ENCODE measurements at regions not wholly inside any gene's neighbourhood (a gene's known extent, or its start where the extent isn't known, plus 50 kb on each side); places are given as distances from the start of the nearest gene placed in this dataset.

DNA sequence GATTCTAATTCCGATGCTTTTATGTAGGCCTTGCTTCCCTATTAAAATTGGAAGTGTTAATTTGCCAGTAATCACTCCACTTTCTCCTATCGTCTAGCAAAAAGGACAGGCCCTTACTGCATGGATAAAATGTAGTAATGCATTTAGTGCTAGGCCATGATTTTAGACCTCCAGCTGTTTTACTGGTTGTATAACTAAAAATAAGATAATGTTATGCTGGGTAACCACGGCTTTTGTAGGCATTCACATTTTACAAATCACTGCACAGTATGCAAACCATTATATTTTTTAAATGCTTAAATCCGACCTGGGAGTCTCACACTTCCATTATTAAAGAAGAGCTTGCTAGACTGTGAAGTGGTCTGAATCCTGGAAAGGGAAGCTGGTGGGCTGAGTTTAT is 179.5 kb downstream of the TFAP2A start:
- DNase-seq, result no peak

DNA sequence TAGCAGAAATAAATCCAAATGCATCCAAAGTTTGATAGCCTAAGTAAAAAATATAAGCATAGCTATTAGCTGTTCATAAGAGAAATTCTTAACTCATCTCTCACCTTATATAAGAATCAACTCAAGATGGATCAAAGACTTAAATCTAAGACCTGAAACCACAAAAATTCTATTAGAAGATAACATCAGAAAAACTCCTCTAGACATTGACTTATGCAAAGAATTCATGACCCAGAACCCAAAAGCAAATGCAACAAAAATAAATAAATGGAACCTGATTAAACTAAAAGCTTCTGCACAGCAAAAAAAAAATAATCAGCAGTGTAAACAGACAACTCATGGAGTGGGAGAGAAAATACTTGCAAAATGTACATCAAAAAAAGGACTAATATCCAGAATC is 184.3 kb downstream of the TFAP2A start:
- no peak for DNase-seq

DNA sequence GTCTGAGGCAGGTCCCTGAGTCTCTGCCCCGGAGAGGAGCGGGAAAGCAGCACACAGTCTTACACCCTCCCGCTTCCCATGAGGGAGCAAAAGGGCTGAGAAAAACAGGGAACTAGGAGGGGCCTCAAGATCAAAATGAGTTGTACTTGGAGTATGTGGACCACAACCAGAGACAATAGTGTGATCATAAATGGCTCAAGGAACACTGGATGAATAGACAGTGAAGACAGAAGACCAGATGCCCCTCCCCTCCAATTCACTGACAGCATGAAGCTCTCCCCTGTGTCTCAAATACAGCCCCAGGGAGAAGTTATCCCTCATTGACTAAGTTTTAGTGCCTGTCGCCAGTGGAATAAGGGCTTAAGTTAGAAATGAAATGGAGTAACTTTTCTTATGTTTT is 191.0 kb downstream of the TFAP2A start:
- no peak for DNase-seq

DNA sequence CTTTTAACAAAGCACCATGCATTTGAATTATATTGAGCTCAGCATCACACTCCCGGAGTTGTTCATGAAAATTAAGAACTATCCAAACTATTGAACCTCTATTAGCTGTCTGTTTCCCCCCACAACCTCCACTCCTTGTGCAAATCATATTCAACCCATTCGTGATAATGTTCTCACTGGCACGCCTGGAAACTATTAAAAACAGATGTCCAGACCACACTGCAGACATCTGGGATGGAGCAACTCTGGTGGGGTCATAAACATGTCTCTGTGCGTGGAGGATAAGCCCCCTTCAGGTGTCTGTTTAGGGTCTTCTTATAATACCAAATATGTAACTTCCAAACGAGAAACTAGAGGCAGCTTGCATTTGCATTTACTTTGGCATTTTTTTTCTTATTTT is 193.7 kb downstream of the TFAP2A start:
- no peak for DNase-seq

DNA sequence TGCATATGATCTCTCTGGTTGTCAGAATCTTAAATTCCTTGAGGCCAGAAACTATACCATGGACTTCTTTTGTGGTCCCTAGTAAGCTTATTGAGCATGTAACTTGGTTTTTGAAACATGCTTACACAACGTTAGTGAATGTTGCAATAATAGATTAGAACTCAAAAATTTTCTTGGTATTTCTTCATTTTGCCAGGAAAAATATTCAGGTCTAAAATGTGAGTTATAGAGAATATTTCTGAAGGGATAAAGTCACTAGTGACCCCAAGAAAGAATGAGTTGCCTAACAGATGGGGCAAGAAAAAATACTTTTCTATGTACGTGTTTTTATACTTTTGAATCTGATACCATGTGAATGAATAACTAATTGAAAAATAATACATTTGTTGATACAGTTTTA is 195.4 kb downstream of the TFAP2A start:
- DNase-seq, result no peak

DNA sequence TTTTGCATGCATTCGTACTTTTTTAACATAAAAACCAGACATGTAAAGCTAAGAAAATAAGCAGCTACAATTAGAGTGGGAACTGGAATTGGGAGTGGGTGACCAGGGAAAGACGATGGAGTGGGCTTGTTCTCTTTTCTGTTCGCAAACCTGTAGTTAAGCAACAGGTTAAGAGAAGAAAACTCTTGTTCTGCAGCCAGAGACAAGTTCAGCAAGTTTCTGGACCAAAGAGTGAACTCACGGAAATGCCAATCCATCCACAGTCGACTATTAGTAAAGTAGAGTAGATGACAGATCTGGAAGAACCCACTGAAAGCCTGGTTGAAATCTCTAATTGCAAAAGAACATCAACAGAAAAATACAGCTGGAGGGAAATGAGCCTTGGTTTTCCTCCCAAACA is 197.8 kb downstream of the TFAP2A start:
- no peak for DNase-seq

DNA sequence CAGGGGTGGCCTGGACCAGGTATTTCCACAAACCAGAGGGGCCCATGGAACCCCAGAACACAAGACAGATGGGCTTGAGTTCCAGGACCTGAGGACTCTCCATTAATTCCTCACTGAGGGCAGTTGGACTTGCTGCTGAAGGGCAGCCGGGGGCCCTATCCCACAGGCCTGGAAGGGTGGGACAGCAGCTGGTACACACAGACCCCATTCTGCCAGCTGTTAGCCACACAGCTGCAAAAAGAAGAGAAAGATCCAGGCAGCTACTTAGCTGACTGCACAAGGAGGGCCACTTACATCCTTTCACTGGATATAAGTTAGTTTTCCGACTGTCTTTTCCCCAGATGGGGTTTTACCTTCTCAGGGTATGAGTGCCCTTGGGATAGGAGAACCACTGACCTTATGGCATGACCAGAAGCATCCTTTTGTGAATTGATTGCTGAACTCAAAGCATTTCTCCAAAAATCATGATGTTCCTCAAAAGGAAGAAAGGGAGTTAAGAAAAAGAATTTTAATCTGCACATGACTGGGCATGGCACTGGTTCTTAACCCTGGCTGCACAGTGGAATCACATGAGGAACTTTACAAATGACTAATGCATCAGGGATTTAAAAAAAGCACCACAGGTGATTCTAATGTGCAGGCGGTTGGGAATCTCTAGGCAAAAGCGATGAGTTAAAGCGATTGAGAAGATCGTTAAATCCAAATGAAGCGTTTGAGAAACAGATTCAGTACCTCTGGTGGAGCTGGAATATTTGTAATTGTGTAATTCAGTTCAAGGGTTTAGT is 199.4 kb downstream of the TFAP2A start:
- no peak for DNase-seq

DNA sequence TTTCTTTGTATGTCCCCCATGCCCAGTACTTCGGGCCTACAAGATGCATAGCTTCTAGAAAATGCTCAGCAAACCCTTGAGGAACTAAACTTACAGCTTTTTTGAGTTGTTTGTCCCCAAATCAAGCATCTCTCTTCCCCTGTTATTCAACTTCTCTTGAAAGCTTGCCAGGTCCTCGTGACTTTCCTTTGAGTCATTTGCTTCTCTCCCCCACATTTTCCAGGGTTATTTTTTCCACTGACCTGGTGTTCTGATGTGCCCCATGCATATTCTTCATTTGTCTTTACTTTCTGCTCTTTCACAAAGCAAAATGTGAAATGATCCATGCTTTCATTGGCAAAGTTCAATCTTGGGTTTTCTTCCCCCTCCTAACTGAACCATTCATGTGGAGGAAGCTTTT is 204.8 kb downstream of the TFAP2A start:
- no peak for DNase-seq

DNA sequence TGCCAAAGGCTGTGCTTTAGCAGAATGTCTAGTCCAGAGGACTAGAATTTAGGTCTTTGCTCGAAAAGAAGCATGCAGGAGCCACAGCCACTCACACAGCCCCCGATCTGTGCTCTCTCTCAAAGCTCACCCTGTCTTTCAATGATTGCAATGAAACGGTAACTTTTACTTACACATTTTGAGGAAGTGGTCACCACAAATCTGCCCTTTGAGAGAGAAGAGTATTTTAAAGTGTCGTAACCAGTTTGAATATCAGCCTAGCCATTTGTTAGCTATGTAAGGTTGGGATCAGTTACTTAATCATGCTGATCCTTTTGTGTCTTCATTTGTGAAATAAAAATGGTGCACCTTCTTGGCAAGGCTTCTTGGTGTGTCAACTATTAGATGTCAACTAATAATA is 209.0 kb downstream of the TFAP2A start:
- no peak for DNase-seq

DNA sequence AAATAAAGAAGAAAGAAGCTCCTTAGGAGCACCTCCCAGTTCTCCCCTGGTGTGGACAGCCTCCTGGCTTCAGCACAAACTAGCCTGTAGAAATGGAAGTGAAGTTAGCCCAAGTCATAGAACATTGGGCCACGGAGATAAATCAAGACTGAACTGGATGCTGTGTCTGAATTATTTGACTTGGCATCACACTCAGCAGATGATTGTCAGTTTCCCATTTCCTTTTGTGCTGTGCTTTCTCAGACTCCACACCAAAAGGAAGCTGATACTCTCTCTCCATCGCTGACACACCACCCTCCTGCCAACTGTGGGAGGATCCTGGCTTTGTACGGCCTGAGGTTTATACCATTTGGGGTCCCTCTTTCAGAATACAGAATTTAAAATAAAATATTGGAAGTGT is 209.8 kb downstream of the TFAP2A start:
- no peak for DNase-seq

DNA sequence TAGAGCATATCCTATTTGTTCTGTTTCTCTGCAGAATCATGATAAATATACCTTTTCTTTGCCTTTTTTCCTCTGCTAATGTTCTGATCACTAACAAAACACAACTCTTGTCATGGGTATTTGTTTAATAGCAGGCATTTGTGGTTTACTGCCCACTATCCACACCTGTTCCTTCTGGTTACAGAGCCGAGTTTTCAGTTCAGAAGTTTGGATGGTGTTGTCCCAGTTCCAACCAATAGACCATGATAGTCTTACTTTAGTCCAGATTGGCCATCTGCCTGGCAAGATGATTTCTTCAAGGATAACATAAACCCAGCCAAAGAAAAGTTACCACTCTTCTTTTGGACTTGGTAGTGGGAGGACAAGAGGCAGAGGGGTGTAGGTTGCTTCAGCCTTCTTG is 211.2 kb downstream of the TFAP2A start:
- no peak for DNase-seq

DNA sequence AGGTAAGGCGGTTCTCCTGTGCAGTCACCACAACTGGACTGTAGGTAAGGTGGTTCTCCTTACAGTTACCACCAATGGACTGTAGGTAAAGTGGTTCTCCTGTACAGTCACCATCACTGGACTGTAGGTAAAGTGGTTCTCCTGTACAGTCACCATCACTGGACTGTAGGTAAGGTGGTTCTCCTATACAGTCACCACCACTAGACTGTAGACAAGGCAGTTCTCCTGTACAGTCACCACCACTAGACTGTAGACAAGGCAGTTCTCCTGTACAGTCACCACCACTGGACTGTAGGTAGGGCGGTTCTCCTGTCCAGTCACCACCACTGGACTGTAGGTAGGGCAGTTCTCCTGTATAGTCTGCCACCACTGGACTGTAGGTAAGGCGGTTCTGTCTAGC is 212.3 kb downstream of the TFAP2A start:
- DNase-seq, result no peak

DNA sequence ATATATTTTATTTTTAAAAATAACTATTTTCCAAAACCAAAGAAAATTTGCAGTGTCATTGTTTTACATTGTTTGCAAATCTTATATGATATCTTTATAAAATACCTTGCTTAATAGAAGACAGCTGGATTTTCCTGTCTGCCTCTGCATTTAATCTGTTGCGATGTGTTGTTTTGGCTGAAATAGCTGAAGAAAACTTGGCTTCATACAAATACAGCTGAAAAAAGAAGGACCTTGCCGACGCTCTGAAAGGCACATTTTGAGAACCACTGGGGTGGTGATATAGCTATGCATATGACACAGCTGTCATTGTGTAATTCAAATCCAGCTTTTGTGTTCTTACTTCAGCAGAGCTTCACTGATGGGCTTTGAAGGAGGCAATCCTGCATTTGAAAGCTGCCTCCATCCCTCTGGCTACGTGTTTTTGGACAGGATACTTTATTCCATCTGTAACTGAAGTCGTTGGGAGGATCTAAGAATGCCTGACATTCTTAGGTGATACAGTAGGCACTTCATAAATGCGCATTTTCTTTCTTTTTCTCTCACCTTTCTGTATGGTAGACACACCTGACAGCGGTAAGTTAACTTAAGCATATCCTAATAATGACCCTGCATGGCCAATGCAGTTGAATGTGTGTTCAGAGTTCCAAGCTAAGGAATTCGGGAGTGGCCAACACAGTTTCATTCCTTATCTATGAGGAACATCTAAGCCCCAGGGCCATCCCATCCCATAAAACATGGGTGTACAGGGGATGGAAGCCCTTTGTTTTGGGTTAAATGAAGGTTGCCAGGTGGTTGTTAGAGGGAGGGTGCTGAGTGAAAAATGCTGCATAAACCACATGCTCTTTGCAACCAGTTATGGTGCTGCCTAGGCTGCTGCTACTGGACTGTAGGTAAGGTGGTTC is 213.0 kb downstream of the TFAP2A start:
- DNase-seq, result no peak

DNA sequence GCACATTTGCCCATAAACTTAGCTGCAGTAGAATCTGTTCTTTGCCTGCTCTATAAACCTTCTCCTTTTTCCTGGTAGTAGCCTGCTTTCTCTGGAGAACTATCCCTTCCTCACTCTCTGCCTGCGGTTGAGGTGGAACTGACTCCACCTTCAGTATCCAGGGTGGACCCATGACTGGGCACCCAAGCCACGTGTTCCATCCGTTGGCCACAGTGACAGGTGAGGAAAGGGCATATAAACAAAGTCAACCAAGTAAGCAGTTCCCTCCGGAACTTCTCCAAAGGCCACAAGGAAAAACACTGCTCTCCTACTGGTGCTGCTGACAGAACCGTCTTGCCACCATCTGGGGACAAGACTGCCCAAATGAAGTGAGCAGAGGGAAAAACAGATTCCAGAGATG is 218.8 kb downstream of the TFAP2A start:
- DNase-seq, result no peak

DNA sequence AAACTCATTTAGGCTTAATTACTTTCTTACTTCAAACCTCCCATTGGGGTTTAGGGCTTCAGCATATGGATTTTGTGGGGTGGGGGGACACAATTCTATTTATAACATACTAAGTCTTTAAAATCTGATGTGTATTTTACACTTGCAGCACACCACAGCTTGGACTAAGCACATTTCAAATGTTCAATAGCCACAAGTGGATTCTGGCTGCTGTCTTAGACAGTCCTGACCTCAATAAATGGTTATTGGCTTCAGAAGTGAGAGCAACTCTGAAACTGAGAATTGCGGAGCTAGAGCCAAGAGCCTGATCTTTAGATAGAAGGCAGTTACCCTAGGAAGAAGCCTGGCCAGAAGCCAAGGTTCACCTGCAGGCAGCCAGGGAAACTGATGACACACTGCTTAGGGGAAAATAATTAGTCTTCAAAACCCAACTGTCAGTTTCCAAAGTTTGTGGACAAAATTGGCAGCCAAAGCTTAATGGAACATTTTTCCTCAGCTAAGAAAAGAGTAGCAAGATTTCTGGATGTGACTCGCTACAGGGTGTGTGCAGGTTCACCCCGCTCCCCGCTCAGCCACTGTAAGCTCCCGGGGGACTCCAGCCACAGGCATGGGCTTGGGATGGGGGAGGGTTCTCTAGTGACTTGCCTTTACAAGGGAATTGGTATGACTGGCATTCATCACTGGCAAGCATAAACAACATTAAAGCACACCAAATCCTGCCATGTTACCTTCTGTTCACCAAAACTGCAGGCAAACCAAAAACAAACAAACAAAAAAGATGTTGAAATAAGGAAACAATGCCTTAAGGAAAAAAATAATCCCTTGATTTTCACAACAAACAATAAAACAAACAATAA is 219.8 kb downstream of the TFAP2A start:
- DNase-seq, result no peak

DNA sequence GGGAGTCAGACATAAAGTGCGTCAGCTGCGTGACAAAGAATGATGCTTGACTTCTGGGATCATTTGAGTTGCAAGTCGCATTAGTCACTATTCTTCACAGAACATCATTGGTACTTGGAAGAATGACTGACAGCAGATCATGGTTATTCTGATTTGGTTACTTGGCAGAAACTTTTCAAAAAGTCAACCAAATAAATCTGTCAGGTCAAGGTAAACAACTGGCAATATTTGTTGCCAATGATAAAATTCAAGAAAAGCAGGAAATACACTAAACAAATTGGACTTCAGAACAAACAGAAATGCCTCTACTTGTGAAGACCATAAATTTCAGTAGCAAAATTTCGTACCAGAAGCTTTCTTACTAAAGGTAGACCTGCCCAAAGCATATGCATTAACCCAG is 221.6 kb downstream of the TFAP2A start:
- DNase-seq, result no peak

DNA sequence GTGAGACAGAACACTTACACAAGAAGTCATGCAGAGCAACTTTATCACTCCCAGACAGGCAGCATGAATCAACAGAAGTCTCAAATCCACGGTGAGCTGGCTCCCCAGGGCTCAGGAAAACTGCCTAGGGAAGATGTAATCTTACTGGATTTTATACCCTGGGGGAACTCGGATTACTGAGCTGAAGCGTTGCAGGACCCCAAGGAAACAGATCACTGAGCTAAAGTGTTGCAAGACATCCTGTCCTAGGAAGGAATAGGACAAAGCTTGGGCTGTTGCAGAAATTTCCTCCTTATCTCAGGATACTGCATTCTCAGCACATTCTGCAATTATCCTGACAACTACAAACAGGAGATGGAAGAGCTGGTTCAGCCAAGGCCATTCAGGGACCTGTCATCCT is 224.8 kb downstream of the TFAP2A start:
- no peak for DNase-seq

DNA sequence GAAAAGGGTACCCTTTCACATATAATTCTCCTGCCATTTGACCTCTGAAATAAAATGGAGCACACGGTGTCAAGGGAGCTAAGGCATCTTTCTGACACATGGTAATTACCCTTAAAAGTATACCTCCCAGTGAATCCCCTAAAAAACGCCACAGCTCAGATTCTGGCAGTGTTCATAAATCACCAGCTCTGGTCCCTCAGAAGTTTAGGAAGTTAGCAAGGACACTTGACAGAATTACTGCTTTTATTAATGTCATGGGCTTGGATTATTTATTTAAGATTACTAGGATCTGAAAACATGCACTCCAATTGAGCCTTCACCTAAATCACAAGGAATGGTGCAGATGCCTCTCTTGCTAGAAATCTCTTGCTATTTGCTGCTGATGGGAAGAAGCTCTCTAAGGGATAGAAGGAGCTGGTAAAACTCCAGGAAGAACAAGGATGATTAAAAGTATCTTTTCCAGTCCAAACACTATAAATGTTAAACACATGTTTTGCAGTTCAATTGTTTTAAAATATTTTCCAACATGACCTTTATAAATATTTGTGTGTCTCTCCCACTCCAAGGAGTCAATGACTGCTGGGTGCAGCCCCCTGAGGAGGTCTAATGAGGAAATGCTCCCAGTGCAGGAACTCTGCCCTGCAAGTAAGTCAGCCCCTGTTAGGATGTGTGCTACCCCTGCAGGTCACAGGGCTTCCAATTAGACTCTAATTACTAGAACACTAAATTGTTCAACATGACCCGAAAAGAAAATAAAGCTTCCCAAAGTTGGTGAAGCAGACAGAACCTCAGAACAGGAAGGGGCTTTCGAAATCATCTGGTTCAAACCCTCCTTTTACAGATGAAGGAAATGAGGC is 230.3 kb downstream of the TFAP2A start:
- no peak for DNase-seq

DNA sequence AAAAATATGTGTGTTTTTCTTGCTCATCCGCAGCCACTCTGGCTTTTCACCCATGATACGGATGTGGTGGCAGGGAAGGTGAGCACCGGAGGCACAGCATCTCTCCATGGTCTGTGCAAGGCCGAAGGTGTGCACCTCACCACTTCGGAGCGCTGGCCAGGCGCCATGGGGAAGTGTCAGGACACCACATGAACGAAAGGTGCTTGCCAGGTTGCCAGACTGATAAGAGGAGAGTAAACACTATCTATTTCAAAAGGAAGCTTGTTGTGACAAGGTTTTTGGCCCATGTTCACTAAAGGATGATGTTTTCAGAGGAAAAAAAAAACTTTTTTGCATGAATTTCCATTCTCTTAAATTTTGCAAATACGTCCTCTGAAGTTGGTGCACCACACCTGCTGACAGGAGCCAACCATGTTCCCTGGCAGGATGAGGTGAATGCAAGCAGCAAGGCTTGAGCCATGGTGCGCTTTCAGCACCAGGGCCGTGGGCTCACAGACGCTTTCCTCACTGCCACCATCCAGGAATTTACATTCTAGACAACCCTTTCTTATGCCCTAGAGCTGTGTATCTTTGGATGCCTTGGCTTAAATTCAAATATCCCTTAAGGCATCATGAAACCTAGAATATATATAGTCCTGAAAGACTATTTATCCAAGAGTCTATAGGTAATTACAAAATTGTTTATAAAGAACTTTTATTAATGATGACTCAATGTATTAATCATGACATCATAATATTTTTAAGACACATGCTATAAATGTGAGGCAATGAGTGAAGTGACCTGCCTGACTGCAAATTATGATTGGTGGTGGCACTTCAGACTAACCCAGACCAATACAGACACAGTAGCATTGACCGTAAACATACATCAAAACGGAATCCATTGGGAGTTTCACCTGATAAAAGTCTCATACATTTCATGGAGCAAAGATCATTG is 234.5 kb downstream of the TFAP2A start:
- DNase-seq, result peak; percentile 1

DNA sequence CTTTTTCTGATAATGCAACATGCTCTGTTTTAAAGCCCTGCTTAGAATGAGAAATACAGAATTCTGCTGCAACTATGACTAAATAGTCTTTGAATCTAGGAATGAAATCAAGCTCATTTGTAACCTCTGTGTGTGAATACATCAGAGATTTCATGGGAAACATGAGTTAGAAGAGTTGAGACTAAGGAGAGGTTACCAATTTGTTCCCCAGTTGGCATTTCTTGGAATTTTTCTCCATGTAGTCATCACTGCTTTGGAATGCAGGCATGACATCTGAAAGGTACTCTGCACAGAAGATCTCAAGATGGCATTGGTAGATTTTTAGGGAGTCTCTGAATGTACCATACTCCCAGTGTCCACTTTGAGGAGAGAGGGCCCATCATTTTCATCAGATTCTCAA is 237.2 kb downstream of the TFAP2A start:
- DNase-seq, result no peak

DNA sequence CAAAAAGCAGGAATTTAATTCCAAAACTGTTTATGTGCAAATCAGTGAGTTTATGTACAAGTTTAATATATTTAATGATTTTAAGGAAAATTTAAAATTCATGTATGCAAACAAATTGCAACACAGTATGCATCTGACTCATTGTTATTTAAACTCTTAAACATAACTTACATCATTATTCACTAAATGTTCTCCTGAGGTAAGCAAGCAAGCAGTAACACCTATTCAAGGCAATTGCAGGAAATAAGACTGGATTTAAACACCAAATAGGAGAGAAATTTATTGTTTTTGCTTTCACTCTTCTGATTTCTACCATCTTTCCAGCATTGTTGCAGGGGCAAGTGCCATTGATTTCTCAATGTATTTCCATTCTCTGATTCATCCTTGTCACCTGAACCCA is 239.5 kb downstream of the TFAP2A start:
- DNase-seq, result no peak

Data from NCI-H774 (cell line).